ENCODE measurements at regions not wholly inside any gene's neighbourhood (a gene's known extent, or its start where the extent isn't known, plus 50 kb on each side); places are given as distances from the start of the nearest gene placed in this dataset.

- POLR2A ChIA-PET (ENCODE audit: unreplicated experiment): no interaction called here
- dilution Hi-C loops (cut with HindIII; ENCODE audit: low sequenced_read_pairs, unreplicated experiment): no loop called here
These were observed 62.7 kb downstream of the SYF2 start for GRCh38 chr1:25169610-25170009.

More at GRCh38 chr1:25169610-25170009, 62.7 kb downstream of the SYF2 start:
- H2BK5ac ChIP-seq (ENCODE audit: low read depth, low read length, poor library complexity, severe bottlenecking): no peak overlapping the region
- no TSS peak for BruUV-seq (replicated peaks)
- peak overlapping the region; percentile 21 for H2AFZ ChIP-seq (replicated peaks; ENCODE audit: low read length, poor library complexity)
- H3K4me3 ChIP-seq (ENCODE audit: insufficient read depth, low read depth, low read length): no peak overlapping the region
- no peak overlapping the region for H4K5ac ChIP-seq (ENCODE audit: low read depth, low read length)
- WGBS, 2 experiments (ENCODE audit: extremely low coverage in 2 of 2, insufficient read length in 1 of 2): 100% methylated on average over 4 of the region's 8 CpGs; no CpG with 5 or more reads in 1 of the 2 experiments
- H3K18ac ChIP-seq (ENCODE audit: low read depth, low read length): no peak overlapping the region
- intact Hi-C loops (cut with micrococcal nuclease): no loop called here
- no peak overlapping the region for H3K9ac ChIP-seq (ENCODE audit: low read depth, low read length)
- H3K4ac ChIP-seq (ENCODE audit: low read depth, low read length): no peak overlapping the region
- H3K27me3 ChIP-seq (ENCODE audit: control insufficient read depth, insufficient read depth, low read length): peaks cover 20% of the 10 kb centered on the region
- no peaks in the 10 kb centered on the region for H4K20me1 ChIP-seq (ENCODE audit: insufficient read depth, low read length)
- H3K9me3 ChIP-seq (ENCODE audit: control insufficient read depth, insufficient read depth, low read length): no peaks in the 10 kb centered on the region
- no peak overlapping the region for H3K23ac ChIP-seq (ENCODE audit: low read depth, low read length)
- no peak overlapping the region for H3K27ac ChIP-seq (ENCODE audit: insufficient read depth, low read length)
- no peaks in the 10 kb centered on the region for H3K9me1 ChIP-seq (ENCODE audit: insufficient read depth, low read length)
- no peak overlapping the region for H2AK9ac ChIP-seq (replicated peaks; ENCODE audit: low read depth, low read length, poor library complexity)
- ATAC-seq (ENCODE audit: low read depth) (no peak), DNase-seq (no peak)
- CTCF ChIA-PET: interaction anchor here (0.5 kb wide), 1 partner anchor 1063 kb away, joined by 4 read pairs; no protein-coding TSS in a partner anchor
- no peak overlapping the region for H2AK5ac ChIP-seq (ENCODE audit: low read depth, low read length)
- in situ Hi-C loops (cut with MboI; ENCODE audit: low sequenced_read_pairs): no loop called here
- H4K91ac ChIP-seq (ENCODE audit: insufficient read depth, low read depth, low read length): no peak overlapping the region
- H2BK20ac ChIP-seq (ENCODE audit: low read depth, low read length): no peak overlapping the region
- no peak overlapping the region for H4K8ac ChIP-seq (ENCODE audit: low read depth in 2 of 2, low read length in 2 of 2)
- peaks cover 3% of the 10 kb centered on the region; the same call in 1 of the 2 replicates for H3K4me1 ChIP-seq (ENCODE audit: control insufficient read depth, insufficient read depth, low read length)
- H3K4me2 ChIP-seq (ENCODE audit: low read depth, low read length): no peak overlapping the region
- no peak for TF ChIP-seq MXI1 (IDR thresholded peaks at IDR 0.05; ENCODE audit: borderline replicate concordance, low read depth, low read length)
- TF ChIP-seq RAD21 (IDR thresholded peaks at IDR 0.05; ENCODE audit: low read length): no peak
- TF ChIP-seq ELK1 (IDR thresholded peaks at IDR 0.05; ENCODE audit: borderline replicate concordance, low read depth, low read length): no peak
- no peak for TF ChIP-seq SMC3 (IDR thresholded peaks at IDR 0.05; ENCODE audit: low read depth, low read length)
- no peak for TF ChIP-seq MAZ (IDR thresholded peaks at IDR 0.05; ENCODE audit: borderline replicate concordance, low read depth, low read length)
- TF ChIP-seq POLR2A (IDR thresholded peaks at IDR 0.05; ENCODE audit: low read depth, low read length): no peak
- no peak for TF ChIP-seq FOS (IDR thresholded peaks at IDR 0.05; ENCODE audit: low read depth, low read length)
- no peak for TF ChIP-seq CHD1 (IDR thresholded peaks at IDR 0.05; ENCODE audit: low read depth, low read length)
- TF ChIP-seq RCOR1 (IDR thresholded peaks at IDR 0.05; ENCODE audit: insufficient replicate concordance, low read length): no peak
- no peak for TF ChIP-seq BHLHE40 (IDR thresholded peaks at IDR 0.05; ENCODE audit: low read depth, low read length)
- TF ChIP-seq USF2 (IDR thresholded peaks at IDR 0.05; ENCODE audit: low read depth, low read length): no peak
- TF ChIP-seq MAFK (IDR thresholded peaks at IDR 0.05; ENCODE audit: low read depth, low read length): no peak
- no peaks in the 10 kb centered on the region for H3K36me3 ChIP-seq (ENCODE audit: control insufficient read depth, insufficient read depth, low read length)
- no peak overlapping the region for H3K56ac ChIP-seq (ENCODE audit: extremely low read depth, insufficient read depth, low read length)
- no peak overlapping the region for H2BK120ac ChIP-seq (ENCODE audit: low read depth, low read length)
- no peak overlapping the region for H2BK15ac ChIP-seq (ENCODE audit: low read depth, low read length)
- H3K14ac ChIP-seq (replicated peaks; ENCODE audit: low read depth, low read length): no peak overlapping the region
- no peaks in the 10 kb centered on the region for H3K79me1 ChIP-seq (ENCODE audit: low read depth in 1 of 2, low read length in 2 of 2)

All from IMR-90 (cell line).